MCF 10A (cell line): ENCODE measurements at regions not wholly inside any gene's neighbourhood (a gene's known extent, or its start where the extent isn't known, plus 50 kb on each side); places are given as distances from the start of the nearest gene placed in this dataset.

Experiments
- BruUV-seq: library from RNA; stranded (reverse); fragments of 400-500 nt; replicated peaks from 2 replicates; lab custom pipeline; 2021; lab: Mats Ljungman, UMichigan
- CTCF ChIA-PET: fragments of 300-600 bp; sonication (Branson Sonifier 250); formaldehyde crosslinking; extraction: SDS; loops from one replicate; lab custom pipeline; 2021; ENCODE audit warnings: antibody characterized with exemption, inconsistent platforms; lab: Yijun Ruan, JAX
- POLR2A ChIA-PET: fragments of 300-600, 350-650 bp; sonication (Branson Sonifier 250); formaldehyde crosslinking; extraction: SDS; loops from one replicate; lab custom pipeline; 2020; ENCODE audit warnings: antibody characterized with exemption, inconsistent platforms; lab: Yijun Ruan, JAX
- DNase-seq: peaks from one replicate; pipeline ENCODE4 v3.0.0-alpha.2; 2018; ENCODE audit not compliant: unreplicated experiment
- H3K27ac Mint-ChIP-seq: one replicate; pipeline ENCODE4 v1.8.0; 2022; ENCODE audit warnings: mild to moderate bottlenecking, low read depth, mixed read lengths; ENCODE audit not compliant: unreplicated experiment
- H3K27me3 Mint-ChIP-seq: one replicate; pipeline ENCODE4 v1.8.0; 2022; ENCODE audit warnings: mixed read lengths; ENCODE audit not compliant: insufficient read depth, unreplicated experiment
- H3K36me3 Mint-ChIP-seq: one replicate; pipeline ENCODE4 v1.8.0; 2022; ENCODE audit warnings: mild to moderate bottlenecking, moderate library complexity, mixed read lengths; ENCODE audit not compliant: insufficient read depth, unreplicated experiment
- H3K4me1 Mint-ChIP-seq: one replicate; pipeline ENCODE4 v1.8.0; 2022; ENCODE audit warnings: mixed read lengths; ENCODE audit not compliant: insufficient read depth, unreplicated experiment
- H3K4me3 Mint-ChIP-seq: one replicate; pipeline ENCODE4 v1.8.0; 2022; ENCODE audit warnings: mild to moderate bottlenecking, moderate library complexity, mixed read lengths; ENCODE audit not compliant: unreplicated experiment
- H3K9me3 Mint-ChIP-seq: one replicate; pipeline ENCODE4 v1.8.0; 2022; ENCODE audit warnings: mixed read lengths; ENCODE audit not compliant: unreplicated experiment
- intact Hi-C: fragments of 100-400 bp; cut with micrococcal nuclease; formaldehyde crosslinking; loops from 2 replicates; pipeline ENCODE4 v1.14.1; 2022
- TF ChIP-seq, protein P1 (sequence below): fragments of 200-600 bp; IDR thresholded peaks from one replicate; pipeline ENCODE4 v1.8.0; 2022; ENCODE audit warnings: antibody characterized with exemption, mild to moderate bottlenecking; ENCODE audit not compliant: unreplicated experiment

DNA sequence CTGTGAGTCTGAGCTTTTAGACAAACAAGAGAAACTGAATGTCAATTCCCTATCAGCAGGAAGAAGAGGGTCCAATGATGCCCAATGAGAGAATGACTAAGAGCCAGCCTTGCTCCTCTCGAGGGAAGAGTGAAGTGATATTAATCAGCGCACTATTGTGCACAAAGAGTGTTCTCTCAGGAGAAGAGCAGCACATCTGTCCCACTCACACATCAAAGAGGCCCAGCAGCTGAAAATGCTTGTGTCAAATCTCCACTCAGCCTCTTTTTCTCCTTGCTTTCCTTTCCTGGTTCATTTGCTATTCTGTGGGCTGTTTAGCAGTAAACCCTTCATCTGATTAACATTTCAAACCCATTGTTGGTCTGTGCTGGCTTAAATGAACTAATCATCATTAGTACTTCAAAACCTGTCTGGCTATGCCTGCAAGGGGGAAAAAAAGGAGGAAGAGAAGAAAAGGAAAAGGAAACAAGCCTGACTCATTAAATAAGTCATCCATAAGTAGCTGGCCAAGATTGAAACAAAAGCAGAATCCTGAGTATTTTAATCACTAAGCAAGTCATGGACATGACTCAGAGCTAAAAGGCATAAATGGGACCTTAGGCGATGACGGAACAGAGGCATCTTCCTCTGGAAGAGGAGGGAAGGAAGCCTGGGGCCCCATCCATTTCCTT is 912.7 kb downstream of the TUSC7 start:
- ChIA-PET POLR2A (interaction anchor here (0.9 to 1.2 kb wide), 3 partner anchors 27 to 135 kb away, joined by 3 to 5 read pairs (median 3); no protein-coding TSS in a partner anchor), CTCF (no interaction called here)
- peak; percentile 68 for DNase-seq
- no peak overlapping the region for H3K4me3 Mint-ChIP-seq
- TF ChIP-seq, protein P1, sequence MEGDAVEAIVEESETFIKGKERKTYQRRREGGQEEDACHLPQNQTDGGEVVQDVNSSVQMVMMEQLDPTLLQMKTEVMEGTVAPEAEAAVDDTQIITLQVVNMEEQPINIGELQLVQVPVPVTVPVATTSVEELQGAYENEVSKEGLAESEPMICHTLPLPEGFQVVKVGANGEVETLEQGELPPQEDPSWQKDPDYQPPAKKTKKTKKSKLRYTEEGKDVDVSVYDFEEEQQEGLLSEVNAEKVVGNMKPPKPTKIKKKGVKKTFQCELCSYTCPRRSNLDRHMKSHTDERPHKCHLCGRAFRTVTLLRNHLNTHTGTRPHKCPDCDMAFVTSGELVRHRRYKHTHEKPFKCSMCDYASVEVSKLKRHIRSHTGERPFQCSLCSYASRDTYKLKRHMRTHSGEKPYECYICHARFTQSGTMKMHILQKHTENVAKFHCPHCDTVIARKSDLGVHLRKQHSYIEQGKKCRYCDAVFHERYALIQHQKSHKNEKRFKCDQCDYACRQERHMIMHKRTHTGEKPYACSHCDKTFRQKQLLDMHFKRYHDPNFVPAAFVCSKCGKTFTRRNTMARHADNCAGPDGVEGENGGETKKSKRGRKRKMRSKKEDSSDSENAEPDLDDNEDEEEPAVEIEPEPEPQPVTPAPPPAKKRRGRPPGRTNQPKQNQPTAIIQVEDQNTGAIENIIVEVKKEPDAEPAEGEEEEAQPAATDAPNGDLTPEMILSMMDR: no peak
- H3K36me3 Mint-ChIP-seq: no peaks in the 10 kb centered on the region
- H3K27me3 Mint-ChIP-seq: no peaks in the 10 kb centered on the region
- H3K27ac Mint-ChIP-seq: no peak overlapping the region
- H3K4me1 Mint-ChIP-seq: peaks cover 20% of the 10 kb centered on the region
- intact Hi-C loops: no loop called here
- H3K9me3 Mint-ChIP-seq: no peaks in the 10 kb centered on the region
- BruUV-seq: no TSS peak

DNA sequence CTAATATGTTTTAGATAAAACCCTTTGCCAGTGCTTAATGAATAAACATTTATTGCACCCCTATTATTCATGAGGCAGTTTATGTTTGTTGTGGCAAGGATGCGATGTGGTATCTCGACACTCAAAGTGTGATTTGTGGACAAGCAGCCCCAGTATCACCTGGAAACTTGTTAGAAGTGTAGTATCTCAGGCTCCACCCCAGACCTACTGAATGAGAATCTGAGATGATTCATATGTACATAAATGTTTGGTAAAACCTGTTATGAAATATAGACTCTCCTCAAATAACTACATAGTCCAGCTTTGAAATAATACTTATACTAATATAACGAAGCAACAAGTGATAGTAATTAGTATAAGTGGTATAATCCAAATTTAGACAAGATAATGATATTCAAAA is 914.8 kb downstream of the TUSC7 start:
- POLR2A ChIA-PET: no interaction called here
- intact Hi-C loops: no loop called here
- Mint-ChIP-seq H3K4me3 (no peak overlapping the region), H3K9me3 (no peaks in the 10 kb centered on the region), H3K4me1 (peaks cover 35% of the 10 kb centered on the region), H3K36me3 (no peaks in the 10 kb centered on the region), H3K27ac (no peak overlapping the region), H3K27me3 (no peaks in the 10 kb centered on the region)
- TF ChIP-seq, protein P1: no peak
- DNase-seq: peak; percentile 17
- no TSS peak for BruUV-seq
- CTCF ChIA-PET: interaction anchor here (0.6 to 0.9 kb wide), 2 partner anchors 185 to 596 kb away, joined by 3 read pairs; no protein-coding TSS in a partner anchor

DNA sequence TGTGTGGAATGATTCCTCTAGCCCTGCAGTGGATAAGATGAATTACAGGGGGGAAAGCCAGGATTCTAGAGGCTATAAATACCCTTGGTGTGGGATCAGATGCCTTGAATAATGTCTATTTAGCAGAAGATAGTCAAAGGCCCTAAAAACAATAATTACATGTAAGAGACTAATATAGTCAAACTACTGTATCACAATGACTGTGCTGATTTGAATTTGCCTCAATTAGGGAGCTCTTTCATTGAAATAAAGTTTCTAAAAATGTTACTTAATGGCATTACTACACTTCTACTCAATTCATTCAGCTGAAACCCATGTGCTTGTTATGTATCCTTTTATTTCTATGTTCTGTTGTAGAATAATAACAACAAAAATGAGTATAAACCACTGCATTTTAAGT is 915.6 kb downstream of the TUSC7 start:
- ChIA-PET POLR2A (no interaction called here), CTCF (interaction anchor here (0.6 to 0.9 kb wide), 2 partner anchors 184 to 596 kb away, joined by 3 read pairs; no protein-coding TSS in a partner anchor)

DNA sequence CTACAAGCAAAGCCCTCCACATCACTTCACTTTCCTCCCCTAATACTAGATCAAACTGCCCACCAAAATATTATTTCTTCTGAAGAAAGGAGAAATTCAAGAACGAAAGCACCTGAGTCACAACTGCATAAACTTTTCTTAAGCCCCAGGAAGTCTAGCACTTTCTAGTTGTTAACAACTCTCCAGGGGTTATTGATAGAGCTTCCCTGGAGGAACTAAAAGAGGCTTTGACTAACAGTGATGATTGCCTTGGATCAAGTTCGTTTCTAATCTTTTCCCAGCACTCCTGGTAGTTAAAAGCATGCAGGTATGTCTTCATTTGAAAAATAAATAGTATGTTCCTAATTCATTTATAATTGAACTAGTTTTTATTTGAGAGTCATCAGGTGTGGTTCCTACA is 917.0 kb downstream of the TUSC7 start:
- ChIA-PET POLR2A (no interaction called here), CTCF (no interaction called here)
- peaks cover 46% of the 10 kb centered on the region for H3K4me1 Mint-ChIP-seq
- no peaks in the 10 kb centered on the region for H3K36me3 Mint-ChIP-seq
- intact Hi-C loops: no loop called here
- no peak for DNase-seq
- no peaks in the 10 kb centered on the region for H3K27me3 Mint-ChIP-seq
- no peak overlapping the region for H3K4me3 Mint-ChIP-seq
- no peaks in the 10 kb centered on the region for H3K9me3 Mint-ChIP-seq
- TF ChIP-seq, protein P1: no peak
- no TSS peak for BruUV-seq
- no peak overlapping the region for H3K27ac Mint-ChIP-seq

More for the DNA sequence above, 915.6 kb downstream of the TUSC7 start:
- DNase-seq: no peak
- Mint-ChIP-seq H3K27ac (no peak overlapping the region), H3K36me3 (no peaks in the 10 kb centered on the region), H3K9me3 (no peaks in the 10 kb centered on the region), H3K4me3 (no peak overlapping the region), H3K4me1 (peaks cover 38% of the 10 kb centered on the region), H3K27me3 (no peaks in the 10 kb centered on the region)
- TF ChIP-seq, protein P1: no peak
- intact Hi-C loops: no loop called here
- no TSS peak for BruUV-seq
